ENCODE measurements at regions not wholly inside any gene's neighbourhood (a gene's known extent, or its start where the extent isn't known, plus 50 kb on each side); places are given as distances from the start of the nearest gene placed in this dataset.

GRCh38 chr16:81163671-81164070, 67.5 kb upstream of the GCSH start:
- Histone ChIP-seq H3K27ac (no peak overlapping the region), H3K36me3 (no peaks in the 10 kb centered on the region), H3K27me3 (peaks cover 4% of the 10 kb centered on the region), H3K9me3 (peaks cover 0 to 9% (median 0%) of the 10 kb centered on the region in 3 donors), H3K4me1 (no peaks in the 10 kb centered on the region), H3K4me3 (no peak overlapping the region)
- WGBS, 2 donors (ENCODE audit: low coverage in 1 of 2), result 83 to 100% methylated on average over 1 to 4 of the region's 9 CpGs
- TF ChIP-seq CTCF (IDR thresholded peaks at IDR 0.05) (no peak), POLR2A (IDR thresholded peaks at IDR 0.05) (no peak), POLR2AphosphoS5 (IDR thresholded peaks at IDR 0.05) (no peak), EP300 (IDR thresholded peaks at IDR 0.05) (no peak)
- ATAC-seq, result no peak

GRCh38 chr16:81158964-81159363, 62.8 kb upstream of the GCSH start:
- WGBS, 2 donors (ENCODE audit: low coverage in 1 of 2), result 60 to 76% methylated on average over 3 to 6 of the region's 6 CpGs

GRCh38 chr16:81155769-81156168, 59.6 kb upstream of the GCSH start:
- WGBS, 2 donors (ENCODE audit: low coverage in 1 of 2), result 55 to 60% methylated on average over 3 to 4 of the region's 10 CpGs

More at GRCh38 chr16:81158964-81159363, 62.8 kb upstream of the GCSH start:
- Histone ChIP-seq H3K27me3 (peaks cover 8% of the 10 kb centered on the region), H3K27ac (no peak overlapping the region), H3K4me1 (no peaks in the 10 kb centered on the region), H3K36me3 (no peaks in the 10 kb centered on the region), H3K9me3 (peaks cover 0 to 9% (median 0%) of the 10 kb centered on the region in 3 donors), H3K4me3 (no peak overlapping the region)
- no peak for ATAC-seq
- no peak for TF ChIP-seq CTCF (IDR thresholded peaks at IDR 0.05)
- TF ChIP-seq POLR2A (IDR thresholded peaks at IDR 0.05), result no peak
- TF ChIP-seq POLR2AphosphoS5 (IDR thresholded peaks at IDR 0.05), result no peak
- no peak for TF ChIP-seq EP300 (IDR thresholded peaks at IDR 0.05)

GRCh38 chr16:81151648-81152310, 55.6 kb upstream of the GCSH start:
- Histone ChIP-seq H3K27ac (no peak overlapping the region), H3K4me1 (no peaks in the 10 kb centered on the region), H3K9me3 (no peaks in the 10 kb centered on the region), H3K4me3 (no peak overlapping the region), H3K27me3 (peaks cover 14% of the 10 kb centered on the region), H3K36me3 (no peaks in the 10 kb centered on the region)
- TF ChIP-seq POLR2A (IDR thresholded peaks at IDR 0.05) (no peak), CTCF (IDR thresholded peaks at IDR 0.05) (no peak), POLR2AphosphoS5 (IDR thresholded peaks at IDR 0.05) (no peak), EP300 (IDR thresholded peaks at IDR 0.05) (no peak)
- 36 to 41% methylated on average over 12 to 13 of the region's 13 CpGs for WGBS, 2 donors (ENCODE audit: low coverage in 1 of 2)
- no peak for ATAC-seq

More at GRCh38 chr16:81155769-81156168, 59.6 kb upstream of the GCSH start:
- no peak overlapping the region for H3K4me3 ChIP-seq
- no peak for TF ChIP-seq CTCF (IDR thresholded peaks at IDR 0.05)
- TF ChIP-seq POLR2A (IDR thresholded peaks at IDR 0.05), result no peak
- no peak for TF ChIP-seq POLR2AphosphoS5 (IDR thresholded peaks at IDR 0.05)
- no peak for TF ChIP-seq EP300 (IDR thresholded peaks at IDR 0.05)
- no peaks in the 10 kb centered on the region for H3K36me3 ChIP-seq
- no peak overlapping the region for H3K27ac ChIP-seq
- ATAC-seq, result no peak
- peaks cover 0 to 4% (median 0%) of the 10 kb centered on the region in 3 donors for H3K9me3 ChIP-seq
- peaks cover 21% of the 10 kb centered on the region for H3K27me3 ChIP-seq
- H3K4me1 ChIP-seq, result no peaks in the 10 kb centered on the region

DNA sequence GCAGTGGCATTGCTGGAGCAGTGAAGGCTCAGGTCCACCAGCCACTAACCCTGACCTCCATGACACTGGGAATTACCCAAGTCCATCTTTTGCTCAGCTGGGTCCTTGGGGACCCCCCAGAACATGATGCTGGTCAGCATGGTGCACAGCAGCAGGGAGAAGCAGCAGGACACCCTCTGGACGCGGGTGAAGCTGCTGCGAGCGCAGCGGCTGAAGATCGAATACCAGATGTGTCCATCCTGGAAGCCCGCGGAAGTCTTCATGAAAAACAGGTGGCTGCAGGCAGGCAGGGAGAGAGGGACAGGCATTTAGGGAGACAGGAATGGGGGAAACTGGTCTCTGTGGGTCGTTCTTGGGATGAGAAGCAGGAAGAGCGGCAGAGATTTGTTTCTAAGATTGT, 53.4 kb upstream of the GCSH start:
- no peak overlapping the region for H3K4me3 ChIP-seq
- H3K9me3 ChIP-seq, result no peaks in the 10 kb centered on the region
- no peaks in the 10 kb centered on the region for H3K36me3 ChIP-seq
- H3K27ac ChIP-seq, result no peak overlapping the region
- WGBS, 2 donors (ENCODE audit: low coverage in 1 of 2), result 73 to 87% methylated on average over 4 to 5 of the region's 10 CpGs
- no peak for TF ChIP-seq POLR2A (IDR thresholded peaks at IDR 0.05)
- no peak for TF ChIP-seq CTCF (IDR thresholded peaks at IDR 0.05)
- no peak for TF ChIP-seq EP300 (IDR thresholded peaks at IDR 0.05)
- TF ChIP-seq POLR2AphosphoS5 (IDR thresholded peaks at IDR 0.05), result no peak
- peaks cover 25% of the 10 kb centered on the region for H3K27me3 ChIP-seq
- no peaks in the 10 kb centered on the region for H3K4me1 ChIP-seq
- ATAC-seq, result no peak
